ENCODE measurements at regions not wholly inside any gene's neighbourhood (a gene's known extent, or its start where the extent isn't known, plus 50 kb on each side); places are given as distances from the start of the nearest gene placed in this dataset.

DNA sequence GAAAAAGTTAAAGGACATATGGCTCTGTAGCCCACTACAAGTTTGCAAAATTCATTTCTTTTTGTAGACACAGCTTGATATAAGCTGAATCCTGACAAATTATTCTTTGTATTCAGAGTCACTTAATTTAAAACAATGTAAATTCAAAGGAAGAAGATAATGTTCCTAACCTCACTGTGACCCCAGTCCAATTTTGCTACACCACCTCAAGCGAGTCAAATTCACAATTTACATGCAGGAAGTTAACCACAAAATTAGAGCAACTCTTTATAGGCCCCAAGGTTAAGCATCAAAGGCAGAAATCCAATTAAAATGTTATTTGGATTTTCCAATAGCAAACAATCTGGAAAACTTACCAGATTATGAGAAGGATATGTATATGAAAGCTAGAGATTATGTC is 119.5 kb upstream of the CNTN6 start:
- Histone ChIP-seq H3K36me3 (ENCODE audit: low read depth) (no peaks in the 10 kb centered on the region), H3K4me3 (ENCODE audit: severe bottlenecking) (no peak overlapping the region), H3K9me3 (ENCODE audit: severe bottlenecking) (peaks cover 5% of the 10 kb centered on the region), H3K27ac (ENCODE audit: poor library complexity, severe bottlenecking) (no peak overlapping the region), H3K27me3 (ENCODE audit: insufficient read depth, poor library complexity, severe bottlenecking) (no peaks in the 10 kb centered on the region), H3K4me1 (ENCODE audit: insufficient read depth, poor library complexity, severe bottlenecking) (no peaks in the 10 kb centered on the region)
- ATAC-seq (ENCODE audit: low read depth) (no peak), DNase-seq (ENCODE audit: low spot score) (no peak)
- no peak for TF ChIP-seq CTCF (IDR thresholded peaks at IDR 0.05; ENCODE audit: poor library complexity, severe bottlenecking)

GRCh38 chr3:976006-976405 is 116.8 kb upstream of the CNTN6 start:
- Histone ChIP-seq H3K4me3 (ENCODE audit: severe bottlenecking) (no peak overlapping the region), H3K36me3 (ENCODE audit: low read depth) (no peaks in the 10 kb centered on the region), H3K4me1 (ENCODE audit: insufficient read depth, poor library complexity, severe bottlenecking) (no peaks in the 10 kb centered on the region), H3K9me3 (ENCODE audit: severe bottlenecking) (no peaks in the 10 kb centered on the region), H3K27me3 (ENCODE audit: insufficient read depth, poor library complexity, severe bottlenecking) (no peaks in the 10 kb centered on the region), H3K27ac (ENCODE audit: poor library complexity, severe bottlenecking) (no peak overlapping the region)
- ATAC-seq (ENCODE audit: low read depth), result no peak; the same call in 2 of the 3 replicates
- TF ChIP-seq CTCF (IDR thresholded peaks at IDR 0.05; ENCODE audit: poor library complexity, severe bottlenecking), result no peak
- no peak for DNase-seq (ENCODE audit: low spot score)

DNA sequence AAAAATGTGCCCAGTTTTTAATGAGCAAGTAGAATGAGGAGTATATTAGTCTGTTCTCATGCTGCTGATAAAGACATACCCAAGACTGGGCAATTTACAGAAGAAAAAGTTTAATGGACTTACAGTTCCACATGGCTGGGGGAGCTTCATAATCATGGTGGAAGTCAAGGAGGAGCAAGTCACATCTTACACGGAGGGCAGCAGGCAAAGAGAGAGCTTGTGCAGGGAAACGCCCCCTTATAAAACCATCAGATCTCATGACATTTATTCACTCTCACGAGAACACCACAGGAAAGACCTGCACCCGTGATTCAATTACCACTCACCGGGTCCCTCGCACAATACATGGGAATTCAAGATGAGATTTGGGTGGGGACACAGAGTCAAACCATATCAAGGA is 111.7 kb upstream of the CNTN6 start:
- no peak overlapping the region for H3K4me3 ChIP-seq (ENCODE audit: severe bottlenecking)
- no peaks in the 10 kb centered on the region for H3K36me3 ChIP-seq (ENCODE audit: low read depth)
- no peak overlapping the region for H3K27ac ChIP-seq (ENCODE audit: poor library complexity, severe bottlenecking)
- no peaks in the 10 kb centered on the region for H3K27me3 ChIP-seq (ENCODE audit: insufficient read depth, poor library complexity, severe bottlenecking)
- no peak for TF ChIP-seq CTCF (IDR thresholded peaks at IDR 0.05; ENCODE audit: poor library complexity, severe bottlenecking)
- no peaks in the 10 kb centered on the region for H3K4me1 ChIP-seq (ENCODE audit: insufficient read depth, poor library complexity, severe bottlenecking)
- DNase-seq (ENCODE audit: low spot score) (no peak), ATAC-seq (ENCODE audit: low read depth) (no peak)
- H3K9me3 ChIP-seq (ENCODE audit: severe bottlenecking), result no peaks in the 10 kb centered on the region

GRCh38 chr3:988785-989184 is 104.0 kb upstream of the CNTN6 start:
- H3K27ac ChIP-seq (ENCODE audit: poor library complexity, severe bottlenecking), result no peak overlapping the region
- H3K9me3 ChIP-seq (ENCODE audit: severe bottlenecking), result no peaks in the 10 kb centered on the region
- no peaks in the 10 kb centered on the region for H3K36me3 ChIP-seq (ENCODE audit: low read depth)
- no peak for DNase-seq (ENCODE audit: low spot score)
- H3K27me3 ChIP-seq (ENCODE audit: insufficient read depth, poor library complexity, severe bottlenecking), result no peaks in the 10 kb centered on the region
- H3K4me1 ChIP-seq (ENCODE audit: insufficient read depth, poor library complexity, severe bottlenecking), result no peaks in the 10 kb centered on the region
- no peak for TF ChIP-seq CTCF (IDR thresholded peaks at IDR 0.05; ENCODE audit: poor library complexity, severe bottlenecking)
- no peak overlapping the region for H3K4me3 ChIP-seq (ENCODE audit: severe bottlenecking)
- ATAC-seq (ENCODE audit: low read depth), result no peak

GRCh38 chr3:992871-993270 is 100.0 kb upstream of the CNTN6 start:
- DNase-seq (ENCODE audit: low spot score) (no peak), ATAC-seq (ENCODE audit: low read depth) (no peak)
- H3K27ac ChIP-seq (ENCODE audit: poor library complexity, severe bottlenecking), result no peak overlapping the region
- H3K4me1 ChIP-seq (ENCODE audit: insufficient read depth, poor library complexity, severe bottlenecking), result no peaks in the 10 kb centered on the region
- no peaks in the 10 kb centered on the region for H3K9me3 ChIP-seq (ENCODE audit: severe bottlenecking)
- no peaks in the 10 kb centered on the region for H3K27me3 ChIP-seq (ENCODE audit: insufficient read depth, poor library complexity, severe bottlenecking)
- H3K4me3 ChIP-seq (ENCODE audit: severe bottlenecking), result no peak overlapping the region
- H3K36me3 ChIP-seq (ENCODE audit: low read depth), result no peaks in the 10 kb centered on the region
- no peak for TF ChIP-seq CTCF (IDR thresholded peaks at IDR 0.05; ENCODE audit: poor library complexity, severe bottlenecking)

Measured in RWPE2 (cell line).